Cardiac fibroblast (primary cell): ENCODE measurements at regions not wholly inside any gene's neighbourhood (a gene's known extent, or its start where the extent isn't known, plus 50 kb on each side); places are given as distances from the start of the nearest gene placed in this dataset.
A peak's percentile ranks its signal among the peaks of the same experiment; 100 is the strongest.

Experiments used
- DNase-seq, 2 donors: peaks; one replicate each; pipeline versions ENCODE4 v3.0.0 to v3.0.0-alpha.2; 2010; ENCODE audit warnings: low read depth in 2 of 2
- H3K4me3 ChIP-seq, 2 donors: replicated peaks in 1 of 2; 1 replicate in 1 of 2; 2 replicates in 1 of 2; pipeline ENCODE4 v1.5.1; 2011; ENCODE audit warnings: low read depth in 2 of 2, low read length in 2 of 2, mild to moderate bottlenecking in 2 of 2, moderate library complexity in 1 of 2
- TF ChIP-seq, protein P1 (sequence below): IDR thresholded peaks from one replicate; pipeline ENCODE4 v1.5.1; 2011; ENCODE audit warnings: low read depth, mild to moderate bottlenecking, low read length, inconsistent platforms

DNA sequence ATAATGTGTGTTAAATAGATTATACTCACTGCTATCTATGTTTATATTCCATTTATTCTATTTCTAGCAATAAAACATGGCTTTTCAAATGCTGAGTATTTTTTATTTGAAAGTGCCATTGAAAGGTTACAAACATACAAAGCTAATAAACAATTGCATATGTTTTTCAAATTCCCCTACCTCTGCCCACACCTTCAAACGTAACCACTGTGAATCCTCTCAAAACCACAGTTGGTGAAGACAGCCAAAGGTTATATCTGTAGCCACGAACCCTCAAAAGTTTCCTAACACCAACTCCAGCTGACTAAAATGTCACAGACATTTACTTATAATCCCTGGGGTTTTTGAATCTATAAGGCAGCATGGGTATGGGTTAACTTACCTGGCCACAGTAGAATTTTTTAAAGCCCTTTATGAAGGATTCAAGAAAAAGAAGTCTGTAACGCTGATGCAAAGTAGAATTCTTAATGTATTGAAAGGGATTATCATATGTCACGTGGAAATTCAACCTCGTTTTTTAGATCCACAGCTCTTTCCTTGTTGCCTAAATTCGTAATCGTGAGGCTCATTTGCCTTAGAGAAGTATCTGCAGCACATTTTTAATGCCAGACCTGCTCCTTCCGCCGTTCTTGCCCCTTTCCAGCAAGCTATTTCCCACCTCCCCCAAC, 122.5 kb upstream of the ZC3H12C start:
- no peak overlapping the region for H3K4me3 ChIP-seq
- no peak for DNase-seq
- TF ChIP-seq, protein P1, sequence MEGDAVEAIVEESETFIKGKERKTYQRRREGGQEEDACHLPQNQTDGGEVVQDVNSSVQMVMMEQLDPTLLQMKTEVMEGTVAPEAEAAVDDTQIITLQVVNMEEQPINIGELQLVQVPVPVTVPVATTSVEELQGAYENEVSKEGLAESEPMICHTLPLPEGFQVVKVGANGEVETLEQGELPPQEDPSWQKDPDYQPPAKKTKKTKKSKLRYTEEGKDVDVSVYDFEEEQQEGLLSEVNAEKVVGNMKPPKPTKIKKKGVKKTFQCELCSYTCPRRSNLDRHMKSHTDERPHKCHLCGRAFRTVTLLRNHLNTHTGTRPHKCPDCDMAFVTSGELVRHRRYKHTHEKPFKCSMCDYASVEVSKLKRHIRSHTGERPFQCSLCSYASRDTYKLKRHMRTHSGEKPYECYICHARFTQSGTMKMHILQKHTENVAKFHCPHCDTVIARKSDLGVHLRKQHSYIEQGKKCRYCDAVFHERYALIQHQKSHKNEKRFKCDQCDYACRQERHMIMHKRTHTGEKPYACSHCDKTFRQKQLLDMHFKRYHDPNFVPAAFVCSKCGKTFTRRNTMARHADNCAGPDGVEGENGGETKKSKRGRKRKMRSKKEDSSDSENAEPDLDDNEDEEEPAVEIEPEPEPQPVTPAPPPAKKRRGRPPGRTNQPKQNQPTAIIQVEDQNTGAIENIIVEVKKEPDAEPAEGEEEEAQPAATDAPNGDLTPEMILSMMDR, result no peak

DNA sequence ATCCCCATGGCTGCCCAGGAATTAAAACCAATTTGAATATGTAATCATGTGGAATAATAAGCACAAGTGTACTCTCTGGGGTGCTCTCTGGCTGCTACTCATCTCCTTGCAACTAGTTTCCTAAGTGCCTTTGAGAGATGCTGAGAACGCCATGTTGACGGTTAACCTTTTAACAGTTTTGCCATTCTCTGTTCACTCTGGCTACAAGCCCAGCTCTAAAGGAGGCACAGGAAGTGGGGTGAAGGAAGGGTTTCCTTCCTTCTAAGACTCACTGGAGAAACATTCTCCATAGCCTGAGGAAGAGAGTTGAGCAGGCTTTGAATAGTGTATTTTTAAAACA, 122.0 kb upstream of the ZC3H12C start:
- no peak overlapping the region for H3K4me3 ChIP-seq
- TF ChIP-seq, protein P1, result no peak
- peak; percentile 80 to 89 for DNase-seq

DNA sequence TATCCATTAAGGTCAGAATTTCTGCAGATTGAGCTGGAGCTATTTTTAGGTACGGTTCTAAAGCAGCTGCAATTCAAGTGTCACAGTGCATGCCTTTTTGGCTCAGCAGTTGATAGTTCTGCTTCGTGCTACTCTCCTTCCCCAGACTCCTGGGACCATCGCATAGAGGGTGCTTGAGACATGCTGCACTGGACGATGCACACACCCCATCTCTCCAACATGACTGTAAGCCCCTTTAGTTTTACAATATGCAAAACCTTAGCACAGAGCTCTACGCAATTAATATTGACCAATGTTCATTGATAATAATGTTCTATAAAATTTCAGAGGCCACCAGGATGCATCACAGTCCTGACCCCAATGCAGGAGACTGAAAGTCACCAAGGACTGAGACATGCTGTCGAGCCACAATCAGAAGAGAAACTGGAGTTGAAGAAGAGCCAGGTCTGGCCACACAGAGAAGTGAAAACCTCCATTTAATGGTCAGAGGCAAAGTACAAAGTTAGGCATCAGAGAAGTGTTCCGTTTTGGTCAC, 120.9 kb upstream of the ZC3H12C start:
- TF ChIP-seq, protein P1, result no peak
- H3K4me3 ChIP-seq, result no peak overlapping the region
- DNase-seq, result peak; percentile 17 to 31

DNA sequence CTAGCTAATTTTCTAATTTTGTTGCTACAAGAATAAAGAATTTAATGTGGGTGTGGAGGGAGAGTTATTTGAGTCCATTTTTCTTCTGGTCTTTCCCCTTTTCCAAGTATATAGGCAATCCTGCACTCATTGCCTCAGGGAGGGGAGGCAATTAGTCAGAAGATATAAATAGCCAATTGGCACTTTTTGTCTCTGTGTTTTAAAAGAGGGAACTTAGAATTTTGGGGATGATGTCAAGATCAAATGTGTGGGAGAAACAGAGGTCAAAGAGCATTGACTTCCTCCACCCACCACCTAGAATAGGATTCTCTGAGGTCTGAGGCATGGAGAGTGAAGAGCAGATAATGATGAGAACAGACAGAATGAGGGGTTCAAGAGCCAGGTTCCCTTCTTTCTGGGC, 120.3 kb upstream of the ZC3H12C start:
- TF ChIP-seq, protein P1, result no peak
- DNase-seq, result no peak
- no peak overlapping the region for H3K4me3 ChIP-seq

DNA sequence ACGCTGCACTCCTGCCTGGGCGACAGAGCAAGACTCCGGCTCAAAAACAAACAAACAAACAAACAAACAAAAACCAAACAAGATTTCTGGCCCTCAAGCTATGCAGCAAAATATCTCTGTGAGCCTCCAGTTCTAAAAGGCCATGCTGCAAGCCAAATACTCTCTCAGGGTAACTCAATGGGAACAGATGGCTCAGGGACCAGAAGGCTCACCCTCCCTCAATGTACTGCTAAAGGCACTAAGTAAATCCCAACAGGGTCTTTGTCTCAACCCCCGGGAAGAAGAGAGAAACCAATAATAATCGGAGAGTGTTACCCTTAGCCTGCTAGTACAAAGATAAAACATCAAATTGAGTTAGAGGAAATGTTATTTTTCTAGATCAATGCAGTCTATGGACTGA, 119.7 kb upstream of the ZC3H12C start:
- DNase-seq, result no peak
- TF ChIP-seq, protein P1, result no peak
- no peak overlapping the region for H3K4me3 ChIP-seq

DNA sequence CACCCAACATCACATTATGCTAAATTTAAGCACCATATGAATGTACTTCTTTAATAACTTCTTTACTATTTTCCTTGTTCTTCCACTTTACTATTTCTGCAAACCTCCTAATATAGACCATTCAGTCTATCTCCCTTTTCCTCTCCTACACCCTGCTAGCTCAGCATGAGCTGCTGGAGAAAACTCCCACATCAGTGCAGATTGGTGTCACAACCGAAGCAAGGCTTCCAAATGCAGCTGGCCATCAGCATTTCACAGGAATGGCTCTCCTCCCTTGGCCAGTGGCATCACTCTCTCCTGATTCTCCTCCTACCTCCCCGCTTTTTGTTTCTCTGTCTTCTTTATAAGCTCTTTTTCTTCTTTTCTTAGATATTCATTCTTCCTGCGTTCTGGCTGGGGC, 118.7 kb upstream of the ZC3H12C start:
- TF ChIP-seq, protein P1, result no peak
- no peak for DNase-seq
- H3K4me3 ChIP-seq, result no peak overlapping the region

DNA sequence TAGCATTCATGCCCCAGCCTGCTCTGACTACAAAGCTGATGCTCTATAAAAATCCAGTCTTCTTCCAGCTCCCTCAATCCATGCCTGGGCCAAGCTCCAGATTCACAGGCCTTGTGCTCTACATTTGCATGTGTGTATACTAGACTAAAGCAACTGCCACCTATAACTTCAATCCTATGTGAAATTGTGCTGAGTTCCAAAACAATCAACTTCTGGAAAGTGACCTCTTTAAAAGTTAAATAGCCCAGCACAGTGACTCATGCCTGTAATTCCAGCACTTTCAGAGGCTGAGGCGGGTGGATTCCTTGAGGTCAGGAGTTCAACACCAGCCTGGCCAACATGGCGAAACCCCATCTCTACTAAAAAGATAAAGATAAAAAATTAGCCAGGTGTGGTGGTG, 114.3 kb upstream of the ZC3H12C start:
- H3K4me3 ChIP-seq, result no peak overlapping the region
- peak; percentile 16 to 17 for DNase-seq
- TF ChIP-seq, protein P1, result no peak
